Liver (tissue), 8 donors: ENCODE measurements at regions not wholly inside any gene's neighbourhood (a gene's known extent, or its start where the extent isn't known, plus 50 kb on each side); places are given as distances from the start of the nearest gene placed in this dataset.

Experiments used
- DNase-seq: peaks from one replicate; pipeline ENCODE4 v3.0.0-alpha.2; 2017; ENCODE audit warnings: low spot score
- H3K27ac ChIP-seq, 2 donors: one replicate each; pipeline ENCODE4 v1.7.0; 2013; ENCODE audit warnings: inconsistent platforms in 2 of 2, low read length in 2 of 2, control low read depth in 1 of 2, low read depth in 1 of 2, mild to moderate bottlenecking in 1 of 2
- H3K27me3 ChIP-seq, 4 donors: one replicate each; pipeline versions ENCODE4 v1.6.1 to v1.7.0; 2013; ENCODE audit warnings: low read length in 3 of 4, inconsistent platforms in 1 of 4, mild to moderate bottlenecking in 1 of 4, moderate library complexity in 1 of 4; ENCODE audit not compliant: control insufficient read depth in 4 of 4, insufficient read depth in 4 of 4
- H3K36me3 ChIP-seq, 4 donors: one replicate each; pipeline versions ENCODE4 v1.6.1 to v1.7.0; 2013; ENCODE audit warnings: low read length in 3 of 4, mild to moderate bottlenecking in 3 of 4, low read depth in 1 of 4, moderate library complexity in 1 of 4; ENCODE audit not compliant: control insufficient read depth in 4 of 4, insufficient read depth in 3 of 4
- H3K4me1 ChIP-seq, 4 donors: one replicate each; pipeline versions ENCODE4 v1.6.1 to v1.7.0; 2013; ENCODE audit warnings: low read length in 3 of 4, mild to moderate bottlenecking in 3 of 4, moderate library complexity in 1 of 4; ENCODE audit not compliant: control insufficient read depth in 4 of 4, insufficient read depth in 4 of 4
- H3K4me3 ChIP-seq, 3 donors: one replicate each; pipeline versions ENCODE4 v1.6.1 to v1.7.0; 2013; ENCODE audit warnings: low read length in 3 of 3, control low read depth in 1 of 3, low read depth in 1 of 3, mild to moderate bottlenecking in 1 of 3
- H3K9ac ChIP-seq, 2 donors: one replicate each; pipeline ENCODE4 v1.7.0; 2013; ENCODE audit warnings: low read length in 2 of 2, mild to moderate bottlenecking in 2 of 2, moderate library complexity in 2 of 2, control low read depth in 1 of 2, low read depth in 1 of 2
- H3K9me3 ChIP-seq, 4 donors: one replicate each; pipeline versions ENCODE4 v1.6.1 to v1.7.0; 2013; ENCODE audit warnings: low read length in 3 of 4; ENCODE audit not compliant: control insufficient read depth in 4 of 4
- EGR1 ChIP-seq, 2 donors: IDR thresholded peaks; 2 replicates each; pipeline ENCODE4 v1.6.1; 2016 to 2018; ENCODE audit warnings: antibody characterized with exemption in 2 of 2, low read depth in 2 of 2
- FOXA1 ChIP-seq: IDR thresholded peaks from 2 replicates; pipeline ENCODE4 v1.6.1; 2016; ENCODE audit warnings: antibody characterized with exemption
- FOXA2 ChIP-seq: IDR thresholded peaks from 2 replicates; pipeline ENCODE4 v1.6.1; 2016; ENCODE audit warnings: antibody characterized with exemption
- GABPA ChIP-seq, 2 donors: IDR thresholded peaks in 1 of 2; conservative IDR thresholded peaks in 1 of 2; 2 replicates each; pipeline ENCODE4 v1.6.1; 2016; ENCODE audit warnings: antibody characterized with exemption in 2 of 2, mild to moderate bottlenecking in 1 of 2, moderate library complexity in 1 of 2
- HNF4A ChIP-seq, 2 donors: conservative IDR thresholded peaks; 2 replicates each; pipeline ENCODE4 v1.6.1; 2016; ENCODE audit warnings: antibody characterized with exemption in 2 of 2, mild to moderate bottlenecking in 2 of 2
- HNF4G ChIP-seq: IDR thresholded peaks from 2 replicates; pipeline ENCODE4 v1.6.1; 2016; ENCODE audit warnings: antibody characterized with exemption
- JUND ChIP-seq, 2 donors: IDR thresholded peaks; 2 replicates each; pipeline ENCODE4 v1.6.1; 2016; ENCODE audit warnings: antibody characterized with exemption in 2 of 2
- NR2F2 ChIP-seq: IDR thresholded peaks from 2 replicates; pipeline ENCODE4 v1.6.1; 2016; ENCODE audit warnings: antibody characterized with exemption
- RAD21 ChIP-seq, 2 donors: IDR thresholded peaks; 2 replicates each; pipeline ENCODE4 v1.6.1; 2016; ENCODE audit warnings: antibody characterized with exemption in 2 of 2, mild to moderate bottlenecking in 2 of 2
- RXRA ChIP-seq, 2 donors: IDR thresholded peaks; 2 replicates each; pipeline ENCODE4 v1.6.1; 2017 to 2018; ENCODE audit warnings: antibody characterized with exemption in 2 of 2, mild to moderate bottlenecking in 1 of 2
- SP1 ChIP-seq: IDR thresholded peaks from 2 replicates; pipeline ENCODE4 v1.6.1; 2018; ENCODE audit warnings: antibody characterized with exemption, mild to moderate bottlenecking
- TAF1 ChIP-seq: conservative IDR thresholded peaks from 2 replicates; pipeline ENCODE4 v1.6.1; 2016; ENCODE audit warnings: antibody characterized with exemption, mild to moderate bottlenecking
- WGBS: extraction: QIAGEN DNeasy Blood & Tissue Kit; methylation state at CpG from one replicate; pipeline ENCODE4 v1.1.7; 2013; 5-methylcytosine and 5-hydroxymethylcytosine counted together
- TF ChIP-seq, protein P1 (sequence below): fragments of 150-350 bp; IDR thresholded peaks from 2 replicates; pipeline ENCODE4 v1.5.1; 2017; ENCODE audit warnings: improper control_type of control experiment, low read depth, low read length; ENCODE audit not compliant: missing input control
- TF ChIP-seq, protein P2 (sequence below): IDR thresholded peaks from 2 replicates; pipeline ENCODE4 v1.6.1; 2016; ENCODE audit warnings: antibody characterized with exemption
- TF ChIP-seq, protein P3 (sequence below): IDR thresholded peaks from 2 replicates; pipeline ENCODE4 v1.6.1; 2016; ENCODE audit warnings: antibody characterized with exemption
- TF ChIP-seq, protein P4 (sequence below): IDR thresholded peaks from 2 replicates; pipeline ENCODE4 v1.6.1; 2016; ENCODE audit warnings: antibody characterized with exemption, mild to moderate bottlenecking
- TF ChIP-seq, protein P5 (sequence below): IDR thresholded peaks from 2 replicates; pipeline ENCODE4 v1.6.1; 2016; ENCODE audit warnings: antibody characterized with exemption
- donor health status: healthy.
- donor health status: healthy.
- donor health status: healthy.
- donor health status: healthy.
- donor health status: healthy.

DNA sequence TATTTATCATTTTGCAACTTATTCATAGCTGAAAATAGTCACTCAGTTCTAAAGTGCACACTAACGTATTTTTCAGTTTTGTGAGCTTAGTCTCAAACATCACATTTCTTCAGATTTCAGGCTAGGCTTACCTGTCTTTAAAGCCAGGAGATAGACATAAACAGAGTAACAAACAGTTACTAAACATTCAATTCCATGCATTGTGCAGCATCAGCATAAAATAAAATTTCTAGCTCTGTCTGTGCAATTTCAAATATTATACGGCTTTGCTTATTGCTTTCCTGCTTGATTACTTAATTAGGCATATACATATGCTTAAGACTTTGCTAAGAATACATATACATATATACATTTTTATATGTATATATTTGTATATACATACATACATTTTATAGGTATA lies 637.0 kb downstream of the NR4A2 start:
- TF ChIP-seq, protein P1, sequence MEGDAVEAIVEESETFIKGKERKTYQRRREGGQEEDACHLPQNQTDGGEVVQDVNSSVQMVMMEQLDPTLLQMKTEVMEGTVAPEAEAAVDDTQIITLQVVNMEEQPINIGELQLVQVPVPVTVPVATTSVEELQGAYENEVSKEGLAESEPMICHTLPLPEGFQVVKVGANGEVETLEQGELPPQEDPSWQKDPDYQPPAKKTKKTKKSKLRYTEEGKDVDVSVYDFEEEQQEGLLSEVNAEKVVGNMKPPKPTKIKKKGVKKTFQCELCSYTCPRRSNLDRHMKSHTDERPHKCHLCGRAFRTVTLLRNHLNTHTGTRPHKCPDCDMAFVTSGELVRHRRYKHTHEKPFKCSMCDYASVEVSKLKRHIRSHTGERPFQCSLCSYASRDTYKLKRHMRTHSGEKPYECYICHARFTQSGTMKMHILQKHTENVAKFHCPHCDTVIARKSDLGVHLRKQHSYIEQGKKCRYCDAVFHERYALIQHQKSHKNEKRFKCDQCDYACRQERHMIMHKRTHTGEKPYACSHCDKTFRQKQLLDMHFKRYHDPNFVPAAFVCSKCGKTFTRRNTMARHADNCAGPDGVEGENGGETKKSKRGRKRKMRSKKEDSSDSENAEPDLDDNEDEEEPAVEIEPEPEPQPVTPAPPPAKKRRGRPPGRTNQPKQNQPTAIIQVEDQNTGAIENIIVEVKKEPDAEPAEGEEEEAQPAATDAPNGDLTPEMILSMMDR: no peak
- no peak for TF ChIP-seq RAD21 (IDR thresholded peaks at IDR 0.05)
- TF ChIP-seq RXRA (IDR thresholded peaks at IDR 0.05): no peak
- TF ChIP-seq GABPA (IDR thresholded peaks at IDR 0.05 in 1 of 2, conservative IDR thresholded peaks at IDR 0.05 in 1 of 2): no peak
- TF ChIP-seq, protein P2, sequence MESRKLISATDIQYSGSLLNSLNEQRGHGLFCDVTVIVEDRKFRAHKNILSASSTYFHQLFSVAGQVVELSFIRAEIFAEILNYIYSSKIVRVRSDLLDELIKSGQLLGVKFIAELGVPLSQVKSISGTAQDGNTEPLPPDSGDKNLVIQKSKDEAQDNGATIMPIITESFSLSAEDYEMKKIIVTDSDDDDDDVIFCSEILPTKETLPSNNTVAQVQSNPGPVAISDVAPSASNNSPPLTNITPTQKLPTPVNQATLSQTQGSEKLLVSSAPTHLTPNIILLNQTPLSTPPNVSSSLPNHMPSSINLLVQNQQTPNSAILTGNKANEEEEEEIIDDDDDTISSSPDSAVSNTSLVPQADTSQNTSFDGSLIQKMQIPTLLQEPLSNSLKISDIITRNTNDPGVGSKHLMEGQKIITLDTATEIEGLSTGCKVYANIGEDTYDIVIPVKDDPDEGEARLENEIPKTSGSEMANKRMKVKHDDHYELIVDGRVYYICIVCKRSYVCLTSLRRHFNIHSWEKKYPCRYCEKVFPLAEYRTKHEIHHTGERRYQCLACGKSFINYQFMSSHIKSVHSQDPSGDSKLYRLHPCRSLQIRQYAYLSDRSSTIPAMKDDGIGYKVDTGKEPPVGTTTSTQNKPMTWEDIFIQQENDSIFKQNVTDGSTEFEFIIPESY: no peak
- no peak for TF ChIP-seq EGR1 (IDR thresholded peaks at IDR 0.05; ENCODE audit: low read depth in 2 of 2)
- no peak for TF ChIP-seq SP1
- no peak for TF ChIP-seq HNF4A (conservative IDR thresholded peaks at IDR 0.05)
- no peak for TF ChIP-seq NR2F2
- no peak for TF ChIP-seq TAF1
- TF ChIP-seq FOXA1: no peak
- TF ChIP-seq FOXA2: no peak
- TF ChIP-seq HNF4G: no peak
- no peak for TF ChIP-seq JUND (IDR thresholded peaks at IDR 0.05)
- TF ChIP-seq, protein P3, sequence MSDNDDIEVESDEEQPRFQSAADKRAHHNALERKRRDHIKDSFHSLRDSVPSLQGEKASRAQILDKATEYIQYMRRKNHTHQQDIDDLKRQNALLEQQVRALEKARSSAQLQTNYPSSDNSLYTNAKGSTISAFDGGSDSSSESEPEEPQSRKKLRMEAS: no peak
- TF ChIP-seq, protein P4, sequence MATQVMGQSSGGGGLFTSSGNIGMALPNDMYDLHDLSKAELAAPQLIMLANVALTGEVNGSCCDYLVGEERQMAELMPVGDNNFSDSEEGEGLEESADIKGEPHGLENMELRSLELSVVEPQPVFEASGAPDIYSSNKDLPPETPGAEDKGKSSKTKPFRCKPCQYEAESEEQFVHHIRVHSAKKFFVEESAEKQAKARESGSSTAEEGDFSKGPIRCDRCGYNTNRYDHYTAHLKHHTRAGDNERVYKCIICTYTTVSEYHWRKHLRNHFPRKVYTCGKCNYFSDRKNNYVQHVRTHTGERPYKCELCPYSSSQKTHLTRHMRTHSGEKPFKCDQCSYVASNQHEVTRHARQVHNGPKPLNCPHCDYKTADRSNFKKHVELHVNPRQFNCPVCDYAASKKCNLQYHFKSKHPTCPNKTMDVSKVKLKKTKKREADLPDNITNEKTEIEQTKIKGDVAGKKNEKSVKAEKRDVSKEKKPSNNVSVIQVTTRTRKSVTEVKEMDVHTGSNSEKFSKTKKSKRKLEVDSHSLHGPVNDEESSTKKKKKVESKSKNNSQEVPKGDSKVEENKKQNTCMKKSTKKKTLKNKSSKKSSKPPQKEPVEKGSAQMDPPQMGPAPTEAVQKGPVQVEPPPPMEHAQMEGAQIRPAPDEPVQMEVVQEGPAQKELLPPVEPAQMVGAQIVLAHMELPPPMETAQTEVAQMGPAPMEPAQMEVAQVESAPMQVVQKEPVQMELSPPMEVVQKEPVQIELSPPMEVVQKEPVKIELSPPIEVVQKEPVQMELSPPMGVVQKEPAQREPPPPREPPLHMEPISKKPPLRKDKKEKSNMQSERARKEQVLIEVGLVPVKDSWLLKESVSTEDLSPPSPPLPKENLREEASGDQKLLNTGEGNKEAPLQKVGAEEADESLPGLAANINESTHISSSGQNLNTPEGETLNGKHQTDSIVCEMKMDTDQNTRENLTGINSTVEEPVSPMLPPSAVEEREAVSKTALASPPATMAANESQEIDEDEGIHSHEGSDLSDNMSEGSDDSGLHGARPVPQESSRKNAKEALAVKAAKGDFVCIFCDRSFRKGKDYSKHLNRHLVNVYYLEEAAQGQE: no peak
- DNase-seq: no peak
- no peaks in the 10 kb centered on the region for H3K9me3 ChIP-seq
- 86% methylated on average over 2 of the region's 2 CpGs for WGBS
- H3K27me3 ChIP-seq: no peaks in the 10 kb centered on the region
- no peak overlapping the region for H3K9ac ChIP-seq
- H3K4me3 ChIP-seq: no peak overlapping the region
- H3K27ac ChIP-seq: no peak overlapping the region
- H3K36me3 ChIP-seq: no peaks in the 10 kb centered on the region
- no peaks in the 10 kb centered on the region for H3K4me1 ChIP-seq

DNA sequence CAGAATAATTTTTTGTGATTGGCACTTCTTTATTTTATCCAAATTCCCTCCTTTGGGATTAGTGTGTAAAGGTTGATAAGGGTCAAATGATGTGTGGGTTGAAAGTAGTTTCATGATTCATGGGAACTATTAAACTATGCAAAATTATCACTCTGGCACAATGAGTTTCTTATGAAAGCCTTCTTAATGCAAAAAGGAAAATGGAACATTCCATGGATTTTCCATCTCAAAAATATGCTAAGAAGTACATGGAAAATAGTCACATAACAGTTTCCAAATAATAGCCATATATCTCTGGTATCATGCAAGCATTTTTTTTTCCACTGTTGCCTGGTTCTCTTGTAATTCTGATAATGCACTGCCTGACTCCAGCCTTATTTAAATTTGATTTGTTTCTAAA lies 639.7 kb downstream of the NR4A2 start:
- H3K9me3 ChIP-seq: no peaks in the 10 kb centered on the region
- no peaks in the 10 kb centered on the region for H3K36me3 ChIP-seq
- H3K9ac ChIP-seq: no peak overlapping the region
- DNase-seq: no peak
- no peaks in the 10 kb centered on the region for H3K4me1 ChIP-seq
- H3K27ac ChIP-seq: no peak overlapping the region
- no peak overlapping the region for H3K4me3 ChIP-seq
- TF ChIP-seq TAF1: no peak
- TF ChIP-seq GABPA (IDR thresholded peaks at IDR 0.05 in 1 of 2, conservative IDR thresholded peaks at IDR 0.05 in 1 of 2): no peak
- TF ChIP-seq, protein P5, sequence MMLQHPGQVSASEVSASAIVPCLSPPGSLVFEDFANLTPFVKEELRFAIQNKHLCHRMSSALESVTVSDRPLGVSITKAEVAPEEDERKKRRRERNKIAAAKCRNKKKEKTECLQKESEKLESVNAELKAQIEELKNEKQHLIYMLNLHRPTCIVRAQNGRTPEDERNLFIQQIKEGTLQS: no peak
- no peak for TF ChIP-seq RAD21 (IDR thresholded peaks at IDR 0.05)
- TF ChIP-seq FOXA1: no peak
- no peak for TF ChIP-seq FOXA2
- no peak for TF ChIP-seq JUND (IDR thresholded peaks at IDR 0.05)
- TF ChIP-seq EGR1 (IDR thresholded peaks at IDR 0.05; ENCODE audit: low read depth in 2 of 2): no peak
- TF ChIP-seq, protein P4: no peak
- TF ChIP-seq, protein P2: no peak
- no peak for TF ChIP-seq RXRA (IDR thresholded peaks at IDR 0.05)
- no peak for TF ChIP-seq SP1
- TF ChIP-seq HNF4G: no peak
- TF ChIP-seq NR2F2: no peak
- TF ChIP-seq, protein P3: no peak
- H3K27me3 ChIP-seq: no peaks in the 10 kb centered on the region
